NCI-H510A treated with DMSO at 0.1 percent for 48 hours (cell line): ENCODE measurements at regions not wholly inside any gene's neighbourhood (a gene's known extent, or its start where the extent isn't known, plus 50 kb on each side); places are given as distances from the start of the nearest gene placed in this dataset.
"Not testable (repeated sequence)": the region's sequence is repeated elsewhere in the genome, so short reads cannot be mapped to it uniquely, and the experiment has no call there.

Experiments
- DNase-seq: peaks from one replicate; lab custom pipeline; 2025; lab: John Stamatoyannopoulos, UW

GRCh38 chr9:21695874-21696341 is 106.5 kb upstream of the MTAP start:
- no peak for DNase-seq

DNA sequence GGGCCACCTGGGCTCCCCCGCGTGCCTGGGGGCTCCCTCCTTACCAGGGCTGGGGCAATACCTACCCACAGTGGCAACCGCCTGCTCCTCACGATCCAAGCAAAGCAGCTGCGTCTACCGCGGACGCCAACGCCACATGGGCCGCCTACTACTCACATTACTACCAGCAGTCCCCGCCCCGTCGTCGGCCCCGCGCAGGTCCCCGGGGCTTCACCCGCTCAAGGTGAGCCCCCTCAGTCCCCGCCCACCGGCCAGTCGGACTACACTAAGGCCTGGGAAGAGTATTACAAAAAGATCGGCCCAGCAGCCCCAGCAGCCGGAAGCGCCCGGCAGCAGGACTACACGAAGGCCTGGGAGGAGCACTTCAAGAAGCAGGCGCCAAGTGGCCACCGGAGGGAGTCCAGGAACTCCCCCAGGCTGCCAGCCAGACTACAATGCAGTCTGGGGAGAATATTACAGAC is 106.0 kb upstream of the MTAP start:
- no peak for DNase-seq

DNA sequence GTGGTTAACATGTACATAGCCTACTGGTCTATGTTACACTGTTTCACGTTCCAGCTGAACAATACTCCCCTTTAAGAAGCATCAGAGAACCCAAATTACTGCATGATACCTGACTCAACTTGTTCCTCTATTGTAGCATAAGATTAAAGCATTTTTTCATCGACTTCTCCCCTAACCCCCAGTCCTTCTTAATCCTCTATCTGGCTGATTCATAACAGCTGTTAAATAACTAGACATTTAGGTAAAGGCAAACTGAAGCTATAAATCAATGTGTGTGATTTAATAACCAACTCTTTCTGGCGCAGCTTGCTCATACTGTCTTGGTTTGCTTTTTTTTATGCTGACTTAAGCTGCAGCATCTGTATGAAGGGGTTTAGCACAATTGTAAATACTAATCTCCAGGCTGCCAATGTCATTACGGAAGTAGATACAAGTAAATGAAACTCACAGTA is 94.2 kb upstream of the MTAP start:
- no peak for DNase-seq

DNA sequence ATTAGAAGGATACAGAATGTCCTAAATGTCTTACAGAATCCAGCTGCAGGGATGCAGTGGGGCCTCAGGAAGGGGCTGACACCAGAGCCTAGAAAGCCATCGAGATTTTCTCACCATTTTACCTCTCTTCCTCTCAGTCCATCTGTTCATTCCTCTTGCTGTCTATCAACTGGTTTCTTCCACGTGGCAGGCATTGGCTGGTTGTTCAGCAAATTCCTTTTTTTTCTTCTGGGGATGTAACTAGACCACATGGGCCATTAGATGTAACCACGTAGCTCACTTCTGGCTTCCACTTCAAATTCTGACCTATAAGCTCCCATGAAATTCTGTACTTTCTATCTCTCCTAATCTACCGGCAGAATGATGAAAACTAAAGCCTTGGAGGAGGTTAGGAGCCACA is 93.6 kb upstream of the MTAP start:
- DNase-seq, result no peak

DNA sequence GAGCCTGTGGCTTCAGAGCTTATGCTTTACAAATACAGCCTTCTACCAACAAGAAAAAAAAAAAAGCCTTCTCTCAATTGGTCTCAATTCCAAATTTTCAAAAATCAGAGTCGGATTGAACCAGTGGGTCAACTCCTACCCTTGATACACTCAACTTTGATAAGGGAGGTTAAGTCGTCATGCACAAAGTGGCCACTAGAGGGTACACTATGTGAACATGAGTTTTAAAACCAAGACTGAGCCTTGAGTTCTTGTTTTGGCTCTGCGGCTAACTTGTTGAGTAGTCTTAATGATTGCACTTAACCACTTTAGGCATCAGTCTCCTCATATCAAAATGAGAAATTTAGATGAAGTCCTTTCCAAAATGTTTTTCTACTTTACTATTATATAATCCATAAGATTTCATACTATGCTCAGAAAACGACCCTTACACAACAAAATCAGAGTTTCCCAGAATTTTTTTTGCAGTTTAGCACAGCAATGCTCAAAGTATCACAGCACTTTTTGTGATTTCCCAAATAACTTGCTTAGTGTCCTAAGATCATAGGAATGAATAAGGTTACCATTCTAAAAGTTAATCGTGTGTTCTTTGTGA is 92.9 kb upstream of the MTAP start:
- peak; percentile 24 for DNase-seq

- DNase-seq, result no peak
These were observed 91.8 kb upstream of the MTAP start for GRCh38 chr9:21710548-21711191.

- no peak for DNase-seq
These were observed 90.9 kb upstream of the MTAP start for GRCh38 chr9:21711504-21711903.

DNA sequence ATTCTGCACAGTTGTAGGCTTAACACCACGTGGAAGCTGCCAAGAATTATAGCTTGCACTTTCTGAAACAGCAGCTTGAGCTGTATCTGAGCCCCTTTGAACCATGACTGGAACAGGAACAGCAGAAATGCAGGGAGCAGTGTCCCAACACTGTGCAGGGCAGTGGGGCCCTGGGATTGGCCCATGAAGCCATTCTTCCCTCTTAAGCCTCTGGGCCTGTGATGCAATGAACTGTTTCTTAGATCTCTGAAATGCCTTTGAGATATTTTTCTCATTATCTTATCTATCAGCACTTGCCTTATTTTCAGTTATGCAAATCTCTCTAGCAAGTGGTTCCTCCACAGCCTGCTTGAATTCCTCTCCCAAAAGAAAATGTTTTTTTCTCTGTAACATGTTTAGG is 87.0 kb upstream of the MTAP start:
- DNase-seq, result no peak

DNA sequence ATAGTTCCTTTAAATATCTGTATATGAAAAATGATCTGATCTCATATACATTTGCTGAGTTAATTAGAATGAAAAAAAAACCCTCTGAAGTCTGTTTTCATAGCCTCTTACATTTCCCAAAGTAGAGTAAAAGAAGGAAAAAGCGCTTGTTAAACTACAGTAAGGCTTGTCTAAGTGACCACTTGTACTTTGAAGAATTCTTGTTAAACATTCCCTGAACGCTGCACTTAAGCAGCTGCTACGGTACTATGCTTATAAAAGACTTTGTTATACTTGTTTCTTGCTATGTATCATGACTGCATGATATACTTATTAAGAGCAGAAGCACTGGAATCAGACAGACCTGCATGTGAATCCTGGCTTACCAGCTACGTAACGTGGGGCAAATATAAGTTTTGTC is 81.7 kb upstream of the MTAP start:
- no peak for DNase-seq

DNA sequence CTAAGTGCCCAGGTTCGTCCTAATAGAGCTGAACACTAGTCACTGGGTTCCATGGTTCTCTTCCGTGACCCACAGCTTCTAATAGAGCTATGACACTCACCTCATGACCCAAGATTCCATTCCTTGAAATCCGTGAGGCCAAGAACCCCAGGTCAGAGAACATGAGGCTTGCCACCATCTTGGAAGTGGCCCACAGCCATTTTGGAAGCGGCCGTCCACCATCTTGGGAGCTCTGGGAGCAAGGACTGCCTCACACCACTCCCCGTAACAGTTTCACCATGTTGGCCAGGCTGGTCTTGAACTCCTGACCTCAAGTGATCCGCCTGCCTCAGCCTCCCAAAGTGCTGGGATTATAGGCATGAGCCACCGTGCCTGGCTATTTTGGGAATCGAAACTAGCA is 75.0 kb upstream of the MTAP start:
- DNase-seq, result not testable (repeated sequence)

- DNase-seq, result no peak
These were observed 73.7 kb upstream of the MTAP start for GRCh38 chr9:21728781-21729180.

- DNase-seq, result no peak
These were observed 72.8 kb upstream of the MTAP start for GRCh38 chr9:21729648-21730047.

DNA sequence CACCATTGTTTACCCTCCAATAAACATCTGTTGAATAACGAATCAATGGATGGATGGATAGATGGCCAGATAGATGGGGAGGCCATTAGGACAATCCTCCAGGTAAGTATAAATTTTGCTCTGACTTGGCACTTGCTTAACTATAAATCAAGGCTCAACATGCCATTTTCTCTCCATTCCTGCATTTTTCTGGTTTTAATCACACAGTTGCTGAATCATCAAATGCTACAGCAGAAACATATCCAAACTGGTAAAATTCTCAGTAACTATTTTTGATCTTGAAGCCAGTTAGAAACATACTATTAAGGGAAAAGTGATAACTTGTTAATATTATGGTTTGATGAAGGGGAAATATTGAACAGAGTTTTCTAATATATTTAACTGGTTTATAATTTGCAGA is 71.5 kb upstream of the MTAP start:
- DNase-seq, result no peak

DNA sequence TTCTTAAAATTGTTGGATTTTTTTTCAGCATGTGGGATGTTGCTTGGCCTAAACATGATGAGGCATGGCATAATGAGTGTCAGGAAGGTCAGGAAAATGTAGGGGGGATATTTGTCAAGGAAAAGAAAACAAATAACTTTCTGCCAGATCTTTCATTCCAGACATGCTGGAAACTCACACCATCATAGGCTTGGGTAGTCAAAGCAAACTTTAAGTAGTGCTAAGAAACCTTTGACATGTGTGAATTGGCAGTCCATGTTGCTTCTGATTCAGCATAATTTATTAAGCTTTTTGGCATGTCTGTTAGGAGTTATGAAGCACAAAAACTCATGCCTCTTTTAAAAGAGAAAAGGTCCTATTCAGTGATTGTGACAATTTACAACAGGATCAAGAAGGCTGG is 61.3 kb upstream of the MTAP start:
- no peak for DNase-seq

GRCh38 chr9:21744320-21744719 is 58.1 kb upstream of the MTAP start:
- no peak for DNase-seq

DNA sequence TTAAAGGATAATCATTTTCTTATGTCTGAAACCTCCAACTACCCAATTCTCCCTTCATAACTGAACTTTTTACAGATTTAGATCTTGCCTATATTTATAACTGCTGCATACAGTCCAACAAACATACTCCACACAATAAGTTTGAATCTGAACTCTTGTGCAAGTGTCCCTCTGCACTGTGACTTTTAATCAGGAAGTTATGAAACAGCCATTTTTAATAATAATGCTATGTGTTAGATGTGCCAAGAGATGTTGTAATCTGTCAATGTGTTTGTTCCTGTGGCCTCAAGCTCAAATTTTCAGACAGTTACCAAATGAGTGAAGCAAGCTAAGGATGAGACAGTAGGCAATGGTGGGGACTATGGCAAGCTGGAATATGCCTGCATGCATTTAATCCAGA is 57.6 kb upstream of the MTAP start:
- DNase-seq, result no peak

- DNase-seq, result no peak
These were observed 55.9 kb upstream of the MTAP start for GRCh38 chr9:21746550-21746949.

- no peak for DNase-seq
These were observed 55.3 kb upstream of the MTAP start for GRCh38 chr9:21747175-21747574.

DNA sequence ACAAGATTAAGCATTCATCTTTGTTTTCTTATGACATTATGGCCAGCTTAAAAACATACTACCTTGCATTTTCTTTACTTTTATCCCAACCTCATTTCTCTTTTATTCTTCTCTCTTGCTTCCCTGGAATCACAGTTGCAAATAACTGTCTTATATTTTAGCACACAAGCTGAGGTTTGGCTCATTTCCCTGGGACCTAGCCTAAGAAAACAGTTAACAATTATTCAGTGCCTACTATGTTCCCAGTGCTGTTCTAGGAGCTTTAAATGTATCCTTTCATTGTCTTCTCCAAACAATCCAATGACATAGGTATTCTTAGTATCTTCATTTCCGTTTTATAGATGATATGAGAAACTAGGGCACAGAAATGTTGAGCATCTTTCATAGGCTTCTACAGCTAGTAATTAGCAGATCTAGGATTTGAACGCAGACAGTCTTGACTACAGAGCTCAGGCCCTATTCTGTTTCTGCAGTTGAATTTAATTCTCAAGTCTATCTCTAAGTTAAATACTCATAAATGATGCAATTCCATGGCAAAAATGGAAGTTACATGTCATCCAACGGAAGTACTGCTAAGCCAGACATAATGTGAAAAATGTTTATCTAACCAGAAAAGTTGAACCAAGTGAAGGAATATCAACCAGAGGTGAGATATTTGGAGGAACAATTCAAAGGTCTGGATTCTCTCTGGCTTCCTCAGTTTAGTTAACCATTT is 52.3 kb upstream of the MTAP start:
- DNase-seq, result no peak

GRCh38 chr9:21751998-21752397 is 50.4 kb upstream of the MTAP start:
- DNase-seq, result no peak
